Smooth muscle cell (in vitro differentiated cells): ENCODE measurements at regions not wholly inside any gene's neighbourhood (a gene's known extent, or its start where the extent isn't known, plus 50 kb on each side); places are given as distances from the start of the nearest gene placed in this dataset.

Experiments
- DNase-seq: peaks from one replicate; lab custom pipeline; 2025; ENCODE audit not compliant: unreplicated experiment; lab: John Stamatoyannopoulos, UW
- H2AFZ ChIP-seq: fragments of 200-600 bp; sonication (generic); 2 replicates; pipeline ENCODE4 v1.6.0; 2016; ENCODE audit warnings: antibody characterized with exemption, low read depth, mild to moderate bottlenecking
- H3F3A ChIP-seq: fragments of 200-600 bp; sonication (generic); 2 replicates; pipeline ENCODE4 v1.6.0; 2017; ENCODE audit warnings: antibody characterized with exemption, low read depth
- H3K27ac ChIP-seq: fragments of 200-600 bp; sonication (generic); 2 replicates; pipeline ENCODE4 v1.5.1; 2016; ENCODE audit warnings: low read depth, mild to moderate bottlenecking
- H3K27me3 ChIP-seq: fragments of 200-600 bp; sonication (generic); 2 replicates; pipeline ENCODE4 v1.6.1; 2016; ENCODE audit warnings: low read depth, mild to moderate bottlenecking
- H3K36me3 ChIP-seq: fragments of 200-600 bp; sonication (generic); 2 replicates; pipeline ENCODE4 v1.5.1; 2016; ENCODE audit warnings: low read depth
- H3K4me1 ChIP-seq: fragments of 200-600 bp; sonication (generic); 2 replicates; pipeline ENCODE4 v1.5.1; 2016; ENCODE audit warnings: low read depth
- H3K4me2 ChIP-seq: fragments of 200-600 bp; sonication (generic); 2 replicates; pipeline ENCODE4 v1.6.0; 2016; ENCODE audit warnings: mild to moderate bottlenecking
- H3K4me3 ChIP-seq: fragments of 200-600 bp; sonication (generic); 2 replicates; pipeline ENCODE4 v1.5.1; 2016; ENCODE audit warnings: mild to moderate bottlenecking
- H3K79me2 ChIP-seq: fragments of 200-600 bp; sonication (generic); 2 replicates; pipeline ENCODE4 v1.6.0; 2016; ENCODE audit warnings: low read depth, mild to moderate bottlenecking
- H3K9ac ChIP-seq: fragments of 200-600 bp; sonication (generic); 2 replicates; pipeline ENCODE4 v1.6.0; 2016; ENCODE audit warnings: low read depth
- H3K9me3 ChIP-seq: fragments of 200-600 bp; sonication (generic); replicated peaks from 2 replicates; pipeline ENCODE4 v1.5.1; 2016; ENCODE audit warnings: low read depth
- H4K20me1 ChIP-seq: fragments of 200-600 bp; sonication (generic); 2 replicates; pipeline ENCODE4 v1.6.0; 2016; ENCODE audit warnings: low read depth
- CTCF ChIP-seq: fragments of 200-600 bp; sonication (generic); IDR thresholded peaks from 2 replicates; pipeline ENCODE4 v1.5.1; 2017; ENCODE audit warnings: borderline replicate concordance, mild to moderate bottlenecking, antibody characterized with exemption; ENCODE audit not compliant: insufficient read depth, poor library complexity, severe bottlenecking
- WGBS: methylation state at CpG from one replicate; pipeline ENCODE4 v1.1.7; 2016; ENCODE audit warnings: low lambda C conversion rate; 5-methylcytosine and 5-hydroxymethylcytosine counted together

GRCh38 chr21:14771593-14771992 lies 225.5 kb upstream of the SAMSN1 start:
- WGBS = 86% methylated on average over 2 of the region's 2 CpGs
- no peaks in the 10 kb centered on the region for H3K79me2 ChIP-seq

GRCh38 chr21:14768042-14768441 lies 221.9 kb upstream of the SAMSN1 start:
- H3K9ac ChIP-seq = no peak overlapping the region
- no peaks in the 10 kb centered on the region for H3F3A ChIP-seq
- no peaks in the 10 kb centered on the region for H4K20me1 ChIP-seq
- no peak for DNase-seq
- 96% methylated on average over 2 of the region's 2 CpGs for WGBS
- no peak overlapping the region for H3K27ac ChIP-seq
- H3K9me3 ChIP-seq = no peaks in the 10 kb centered on the region
- no peaks in the 10 kb centered on the region for H3K79me2 ChIP-seq
- TF ChIP-seq CTCF = no peak
- no peak overlapping the region for H3K4me2 ChIP-seq
- no peaks in the 10 kb centered on the region for H3K4me1 ChIP-seq
- H3K36me3 ChIP-seq = no peaks in the 10 kb centered on the region
- no peak overlapping the region for H3K4me3 ChIP-seq
- no peaks in the 10 kb centered on the region for H3K27me3 ChIP-seq
- no peak overlapping the region for H2AFZ ChIP-seq

More at GRCh38 chr21:14771593-14771992, 225.5 kb upstream of the SAMSN1 start:
- no peaks in the 10 kb centered on the region for H3K9me3 ChIP-seq
- no peak overlapping the region for H3K27ac ChIP-seq
- DNase-seq = no peak
- no peak overlapping the region for H3K4me3 ChIP-seq
- no peaks in the 10 kb centered on the region for H4K20me1 ChIP-seq
- no peak overlapping the region for H3K9ac ChIP-seq
- no peaks in the 10 kb centered on the region for H3K4me1 ChIP-seq
- no peaks in the 10 kb centered on the region for H3K27me3 ChIP-seq
- no peak for TF ChIP-seq CTCF
- no peak overlapping the region for H2AFZ ChIP-seq
- no peak overlapping the region for H3K4me2 ChIP-seq
- H3F3A ChIP-seq = no peaks in the 10 kb centered on the region
- no peaks in the 10 kb centered on the region for H3K36me3 ChIP-seq

- no peaks in the 10 kb centered on the region for H3K9me3 ChIP-seq
- H3K4me2 ChIP-seq = no peak overlapping the region
- no peak overlapping the region for H3K4me3 ChIP-seq
- no peak for DNase-seq
- H3K36me3 ChIP-seq = no peaks in the 10 kb centered on the region
- no peaks in the 10 kb centered on the region for H4K20me1 ChIP-seq
- WGBS = 92% methylated on average over 3 of the region's 3 CpGs
- no peak overlapping the region for H3K27ac ChIP-seq
- H2AFZ ChIP-seq = no peak overlapping the region
- H3K27me3 ChIP-seq = no peaks in the 10 kb centered on the region
- H3K9ac ChIP-seq = no peak overlapping the region
- H3K4me1 ChIP-seq = no peaks in the 10 kb centered on the region
- no peaks in the 10 kb centered on the region for H3F3A ChIP-seq
- H3K79me2 ChIP-seq = no peaks in the 10 kb centered on the region
- TF ChIP-seq CTCF = no peak
Measured at GRCh38 chr21:14767192-14767852, 221.2 kb upstream of the SAMSN1 start.

- Histone ChIP-seq H3K9me3 (no peaks in the 10 kb centered on the region), H3K36me3 (no peaks in the 10 kb centered on the region), H3K79me2 (no peaks in the 10 kb centered on the region), H3K4me1 (no peaks in the 10 kb centered on the region), H3K4me2 (no peak overlapping the region), H3K9ac (no peak overlapping the region), H2AFZ (no peak overlapping the region), H3K4me3 (no peak overlapping the region), H3K27me3 (no peaks in the 10 kb centered on the region), H4K20me1 (no peaks in the 10 kb centered on the region), H3K27ac (no peak overlapping the region), H3F3A (no peaks in the 10 kb centered on the region)
- WGBS = 93% methylated on average over 5 of the region's 5 CpGs
- DNase-seq = no peak
- TF ChIP-seq CTCF = no peak
Measured at GRCh38 chr21:14766241-14766640, 220.1 kb upstream of the SAMSN1 start.
